ENCODE measurements at regions not wholly inside any gene's neighbourhood (a gene's known extent, or its start where the extent isn't known, plus 50 kb on each side); places are given as distances from the start of the nearest gene placed in this dataset.

- H3K9me3 ChIP-seq = no peaks in the 10 kb centered on the region
Measured at GRCh38 chr3:30399394-30400181, 206.8 kb upstream of the TGFBR2 start.

GRCh38 chr3:30400926-30401325 lies 205.5 kb upstream of the TGFBR2 start:
- Histone ChIP-seq H3K9me3 (no peaks in the 10 kb centered on the region), H3K4me3 (no peak overlapping the region), H3K36me3 (no peaks in the 10 kb centered on the region), H3K4me1 (peaks cover 0 to 33% (median 24%) of the 10 kb centered on the region in 4 donors), H3K27ac (peak overlapping the region in 3 of 4 donors; percentile 10 to 40 (median 30)), H3K27me3 (no peaks in the 10 kb centered on the region)
- no peak for TF ChIP-seq POLR2AphosphoS5 (IDR thresholded peaks at IDR 0.05)
- no peak for TF ChIP-seq CTCF (IDR thresholded peaks at IDR 0.05)
- TF ChIP-seq POLR2A (IDR thresholded peaks at IDR 0.05) = no peak
- no peak for TF ChIP-seq EP300 (IDR thresholded peaks at IDR 0.05)
- WGBS, 2 donors = 23 to 51% methylated on average over 3 of the region's 3 CpGs
- intact Hi-C loops (cut with DNase I) = no loop called here
- no peak for DNase-seq

More at GRCh38 chr3:30399394-30400181, 206.8 kb upstream of the TGFBR2 start:
- 89 to 95% methylated on average over 2 of the region's 2 CpGs for WGBS, 2 donors
- intact Hi-C loops (cut with DNase I) = no loop called here
- DNase-seq = no peak
- TF ChIP-seq POLR2A (IDR thresholded peaks at IDR 0.05) (no peak), CTCF (IDR thresholded peaks at IDR 0.05) (no peak), EP300 (IDR thresholded peaks at IDR 0.05) (no peak), POLR2AphosphoS5 (IDR thresholded peaks at IDR 0.05) (no peak)
- H3K27me3 ChIP-seq = no peaks in the 10 kb centered on the region
- H3K36me3 ChIP-seq = no peaks in the 10 kb centered on the region
- no peak overlapping the region for H3K27ac ChIP-seq
- H3K4me1 ChIP-seq = peaks cover 0 to 33% (median 24%) of the 10 kb centered on the region in 4 donors
- no peak overlapping the region for H3K4me3 ChIP-seq

- TF ChIP-seq POLR2AphosphoS5 (IDR thresholded peaks at IDR 0.05) = no peak
- Histone ChIP-seq H3K9me3 (no peaks in the 10 kb centered on the region), H3K36me3 (no peaks in the 10 kb centered on the region), H3K4me3 (no peak overlapping the region), H3K4me1 (peaks cover 0 to 33% (median 23%) of the 10 kb centered on the region in 4 donors), H3K27ac (peak overlapping the region in 2 of 4 donors; percentile 30 to 40), H3K27me3 (no peaks in the 10 kb centered on the region)
- DNase-seq = peak; percentile 62
- intact Hi-C loops (cut with DNase I) = no loop called here
Measured at GRCh38 chr3:30401971-30402370, 204.4 kb upstream of the TGFBR2 start.

GRCh38 chr3:30407651-30408050 lies 198.8 kb upstream of the TGFBR2 start:
- no peaks in the 10 kb centered on the region for H3K36me3 ChIP-seq
- 96 to 97% methylated on average over 2 of the region's 2 CpGs for WGBS, 2 donors
- intact Hi-C loops (cut with DNase I) = no loop called here
- peaks cover 0 to 10% (median 4%) of the 10 kb centered on the region in 4 donors for H3K4me1 ChIP-seq
- DNase-seq = no peak
- no peak overlapping the region for H3K4me3 ChIP-seq
- H3K27me3 ChIP-seq = no peaks in the 10 kb centered on the region
- no peak overlapping the region for H3K27ac ChIP-seq
- no peak for TF ChIP-seq POLR2A (IDR thresholded peaks at IDR 0.05)
- no peak for TF ChIP-seq EP300 (IDR thresholded peaks at IDR 0.05)
- no peak for TF ChIP-seq POLR2AphosphoS5 (IDR thresholded peaks at IDR 0.05)
- TF ChIP-seq CTCF (IDR thresholded peaks at IDR 0.05) = no peak
- H3K9me3 ChIP-seq = no peaks in the 10 kb centered on the region

GRCh38 chr3:30408105-30408557 lies 198.3 kb upstream of the TGFBR2 start:
- no peaks in the 10 kb centered on the region for H3K36me3 ChIP-seq
- H3K4me3 ChIP-seq = no peak overlapping the region
- H3K27me3 ChIP-seq = no peaks in the 10 kb centered on the region
- no peak for DNase-seq
- peaks cover 0 to 5% (median 1%) of the 10 kb centered on the region in 4 donors for H3K4me1 ChIP-seq
- intact Hi-C loops (cut with DNase I) = no loop called here
- no peak overlapping the region for H3K27ac ChIP-seq
- no peaks in the 10 kb centered on the region for H3K9me3 ChIP-seq
- WGBS, 2 donors = 57 to 71% methylated on average over 2 of the region's 2 CpGs
- TF ChIP-seq EP300 (IDR thresholded peaks at IDR 0.05) (no peak), POLR2A (IDR thresholded peaks at IDR 0.05) (no peak)

Measured in sigmoid colon (tissue), 6 donors.